Tibial artery (tissue), 4 donors: ENCODE measurements at regions not wholly inside any gene's neighbourhood (a gene's known extent, or its start where the extent isn't known, plus 50 kb on each side); places are given as distances from the start of the nearest gene placed in this dataset.

ENCODE experiments used
- DNase-seq, 2 donors: peaks; one replicate each; pipeline ENCODE4 v3.0.0-alpha.2; 2019
- H3K27ac ChIP-seq, 2 donors: fragments of 200-600 bp; sonication (generic) in 1 of 2; 1 replicate in 1 of 2; 2 replicates in 1 of 2; pipeline ENCODE4 v1.5.1; 2018 to 2019; ENCODE audit warnings: mild to moderate bottlenecking in 1 of 2
- H3K27me3 ChIP-seq, 2 donors: fragments of 200-600 bp; sonication (generic) in 1 of 2; one replicate each; pipeline versions ENCODE4 v1.5.1 to v1.6.0; 2016 to 2019
- H3K36me3 ChIP-seq, 3 donors: fragments of 200-600 bp; sonication (generic) in 2 of 3; one replicate each; pipeline ENCODE4 v1.5.1; 2016 to 2019; ENCODE audit warnings: mild to moderate bottlenecking in 2 of 3
- H3K4me1 ChIP-seq, 4 donors: fragments of 200-600 bp; sonication (generic) in 2 of 4; 1 replicate in 3 of 4; 2 replicates in 1 of 4; pipeline ENCODE4 v1.5.1; 2016 to 2019
- H3K4me3 ChIP-seq, 2 donors: fragments of 200-600 bp; sonication (generic) in 1 of 2; 1 replicate in 1 of 2; 2 replicates in 1 of 2; pipeline ENCODE4 v1.5.1; 2018 to 2019; ENCODE audit warnings: mild to moderate bottlenecking in 2 of 2
- H3K9me3 ChIP-seq, 3 donors: fragments of 200-600 bp; sonication (generic) in 1 of 3; one replicate each; pipeline ENCODE4 v1.5.1; 2016 to 2019
- CTCF ChIP-seq, 2 experiments: fragments of 200-600 bp in 1 of 2; fragments of 450-650 bp in 1 of 2; IDR thresholded peaks; one replicate each; pipeline ENCODE4 v1.5.1; 2017 to 2019; ENCODE audit warnings: antibody characterized with exemption in 2 of 2, mild to moderate bottlenecking in 1 of 2, moderate library complexity in 1 of 2
- intact Hi-C: fragments of 100-400 bp; cut with DNase I; formaldehyde crosslinking; loops from one replicate; pipeline ENCODE4 v1.15.0; 2023; ENCODE audit warnings: low total_unique reads

- Histone ChIP-seq H3K27me3 (no peaks in the 10 kb centered on the region), H3K4me3 (no peak overlapping the region), H3K36me3 (no peaks in the 10 kb centered on the region), H3K27ac (no peak overlapping the region), H3K9me3 (no peaks in the 10 kb centered on the region), H3K4me1 (no peaks in the 10 kb centered on the region)
- TF ChIP-seq CTCF (IDR thresholded peaks at IDR 0.05): no peak
- DNase-seq: peak in 1 of 2 donors; percentile 45
- intact Hi-C loops: no loop called here
These were observed 126.7 kb downstream of the DDX1 start for GRCh38 chr2:15718103-15718943.

GRCh38 chr2:15718944-15719323, 127.3 kb downstream of the DDX1 start:
- TF ChIP-seq CTCF (IDR thresholded peaks at IDR 0.05): no peak
- Histone ChIP-seq H3K4me3 (no peak overlapping the region), H3K9me3 (no peaks in the 10 kb centered on the region), H3K27ac (no peak overlapping the region), H3K36me3 (no peaks in the 10 kb centered on the region), H3K27me3 (no peaks in the 10 kb centered on the region), H3K4me1 (no peaks in the 10 kb centered on the region)
- intact Hi-C loops: no loop called here
- no peak for DNase-seq

DNA sequence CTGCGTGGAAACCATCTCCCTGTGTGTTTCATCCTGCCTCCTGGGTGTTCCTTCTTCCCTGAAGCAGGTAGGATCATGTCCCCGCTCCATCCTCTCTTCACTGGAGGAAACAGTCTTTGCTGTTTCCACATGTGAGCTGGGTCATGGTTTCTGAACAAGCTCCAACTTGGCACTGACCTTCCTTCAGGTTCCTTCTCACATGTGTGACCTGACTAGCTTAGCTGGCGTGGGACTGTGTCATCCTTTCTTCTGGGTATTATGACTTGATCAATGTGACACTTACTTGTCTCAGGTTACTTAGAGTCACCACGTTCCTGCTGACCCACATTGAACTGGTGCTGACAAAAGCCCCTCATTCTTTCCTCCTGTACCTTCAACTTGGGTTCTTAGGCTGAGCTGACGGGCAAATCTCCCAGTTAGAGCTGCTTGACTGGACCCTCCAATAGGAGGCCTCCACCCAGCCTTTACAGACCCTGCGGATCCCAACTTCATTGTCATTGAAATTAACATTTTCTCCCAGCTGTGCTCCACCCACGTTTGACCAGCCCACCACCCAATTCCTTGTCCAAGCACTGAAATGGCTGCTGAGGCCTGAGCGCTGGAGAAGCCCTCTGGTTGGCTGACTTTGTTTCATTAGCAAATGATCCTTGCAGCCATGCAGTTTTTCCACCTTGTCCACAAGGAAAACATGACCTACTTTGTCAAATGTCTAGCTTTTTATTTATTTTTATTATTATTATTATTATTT, 128.1 kb downstream of the DDX1 start:
- no peak for TF ChIP-seq CTCF (IDR thresholded peaks at IDR 0.05)
- Histone ChIP-seq H3K4me3 (no peak overlapping the region), H3K27me3 (no peaks in the 10 kb centered on the region), H3K27ac (no peak overlapping the region), H3K4me1 (no peaks in the 10 kb centered on the region), H3K9me3 (no peaks in the 10 kb centered on the region), H3K36me3 (no peaks in the 10 kb centered on the region)
- intact Hi-C loops: no loop called here
- peak in 1 of 2 donors; percentile 17 for DNase-seq

GRCh38 chr2:15720561-15721307, 129.1 kb downstream of the DDX1 start:
- DNase-seq: no peak
- H3K4me3 ChIP-seq: no peak overlapping the region
- no peaks in the 10 kb centered on the region for H3K36me3 ChIP-seq
- intact Hi-C loops: no loop called here
- no peaks in the 10 kb centered on the region for H3K4me1 ChIP-seq
- no peak overlapping the region for H3K27ac ChIP-seq
- H3K9me3 ChIP-seq: no peaks in the 10 kb centered on the region
- no peaks in the 10 kb centered on the region for H3K27me3 ChIP-seq
- TF ChIP-seq CTCF (IDR thresholded peaks at IDR 0.05): no peak

GRCh38 chr2:15721411-15722067, 129.9 kb downstream of the DDX1 start:
- Histone ChIP-seq H3K4me1 (no peaks in the 10 kb centered on the region), H3K36me3 (no peaks in the 10 kb centered on the region), H3K4me3 (no peak overlapping the region), H3K27ac (no peak overlapping the region), H3K27me3 (no peaks in the 10 kb centered on the region), H3K9me3 (no peaks in the 10 kb centered on the region)
- no peak for TF ChIP-seq CTCF (IDR thresholded peaks at IDR 0.05)
- peak in 1 of 2 donors; percentile 3 for DNase-seq
- intact Hi-C loops: no loop called here
